Spleen (tissue), 11 donors: ENCODE measurements at regions not wholly inside any gene's neighbourhood (a gene's known extent, or its start where the extent isn't known, plus 50 kb on each side); places are given as distances from the start of the nearest gene placed in this dataset.

Experiments
- DNase-seq: peaks from one replicate; pipeline ENCODE4 v3.0.0-alpha.2; 2020
- H3K27ac ChIP-seq, 8 donors: fragments of 200-600 bp; sonication (generic) in 7 of 8; 1 replicate in 4 of 8; 2 replicates in 4 of 8; pipeline versions ENCODE4 v1.5.0 to v1.8.0; 2016 to 2021; ENCODE audit warnings: inconsistent platforms in 4 of 8, mild to moderate bottlenecking in 4 of 8, moderate library complexity in 1 of 8
- H3K27me3 ChIP-seq, 7 donors: fragments of 200-600 bp; sonication (generic) in 6 of 7; replicated peaks in 1 of 7; 1 replicate in 4 of 7; 2 replicates in 3 of 7; pipeline versions ENCODE4 v1.5.0 to v1.8.0; 2016 to 2021; ENCODE audit warnings: inconsistent platforms in 3 of 7, mild to moderate bottlenecking in 1 of 7
- H3K36me3 ChIP-seq, 6 donors: fragments of 200-600 bp; sonication (generic) in 5 of 6; 1 replicate in 4 of 6; 2 replicates in 2 of 6; pipeline versions ENCODE4 v1.5.0 to v1.8.0; 2016 to 2021; ENCODE audit warnings: inconsistent platforms in 2 of 6
- H3K4me1 ChIP-seq, 6 donors: fragments of 200-600 bp; sonication (generic) in 5 of 6; 1 replicate in 3 of 6; 2 replicates in 3 of 6; pipeline versions ENCODE4 v1.5.0 to v1.8.0; 2016 to 2021; ENCODE audit warnings: inconsistent platforms in 3 of 6
- H3K4me3 ChIP-seq, 8 donors: fragments of 200-600 bp; sonication (generic) in 7 of 8; 1 replicate in 4 of 8; 2 replicates in 4 of 8; pipeline versions ENCODE4 v1.5.0 to v1.8.0; 2016 to 2021; ENCODE audit warnings: inconsistent platforms in 4 of 8, mild to moderate bottlenecking in 4 of 8, moderate library complexity in 2 of 8
- H3K9me3 ChIP-seq, 8 donors: fragments of 200-600 bp; sonication (generic) in 7 of 8; 1 replicate in 4 of 8; 2 replicates in 4 of 8; pipeline versions ENCODE4 v1.5.0 to v1.8.0; 2016 to 2021; ENCODE audit warnings: inconsistent platforms in 4 of 8
- POLR2A ChIP-seq, 3 donors: fragments of 450-650 bp; IDR thresholded peaks; one replicate each; pipeline ENCODE4 v1.5.1; 2017; ENCODE audit warnings: antibody characterized with exemption in 3 of 3, mild to moderate bottlenecking in 1 of 3
- POLR2AphosphoS5 ChIP-seq, 3 donors: sonication (generic); formaldehyde crosslinking; IDR thresholded peaks; one replicate each; pipeline ENCODE4 v1.5.1; 2017; ENCODE audit warnings: antibody characterized with exemption in 3 of 3
- WGBS, 5 donors: extraction: QIAGEN DNeasy Blood & Tissue Kit in 3 of 5; methylation state at CpG; one replicate each; pipeline versions ENCODE4 v1.1.5 to v1.1.7; 2013 to 2018; 5-methylcytosine and 5-hydroxymethylcytosine counted together
- intact Hi-C: fragments of 100-400 bp; cut with DNase I; formaldehyde crosslinking; loops from one replicate; pipeline ENCODE4 v1.15.0; 2023; ENCODE audit warnings: low total_unique reads
- TF ChIP-seq, protein P1 (sequence below), 11 experiments: fragments of 200-600 bp in 7 of 11; fragments of 450-650 bp in 4 of 11; sonication (generic) in 4 of 11; IDR thresholded peaks in 8 of 11; conservative IDR thresholded peaks in 3 of 11; 1 replicate in 7 of 11; 2 replicates in 4 of 11; pipeline versions ENCODE4 v1.4.0 to v1.8.0; 2016 to 2021; ENCODE audit warnings: antibody characterized with exemption in 11 of 11, inconsistent platforms in 4 of 11, mild to moderate bottlenecking in 1 of 11
- donor health status: healthy with polysubstance abuse.
- donor health status: DM: no; HTN: no; CAD: no; lungs with moderate emphysema.
- donor health status: DM: no; HTN: no; CAD: no.
- donor health status: Bipolar disorder and iron deficiency.
- donor health status: healthy.
- donor health status: DM: no; HTN: no; CAD: no.
- donor health status: DM: yes; HTN: yes; CAD: no.

DNA sequence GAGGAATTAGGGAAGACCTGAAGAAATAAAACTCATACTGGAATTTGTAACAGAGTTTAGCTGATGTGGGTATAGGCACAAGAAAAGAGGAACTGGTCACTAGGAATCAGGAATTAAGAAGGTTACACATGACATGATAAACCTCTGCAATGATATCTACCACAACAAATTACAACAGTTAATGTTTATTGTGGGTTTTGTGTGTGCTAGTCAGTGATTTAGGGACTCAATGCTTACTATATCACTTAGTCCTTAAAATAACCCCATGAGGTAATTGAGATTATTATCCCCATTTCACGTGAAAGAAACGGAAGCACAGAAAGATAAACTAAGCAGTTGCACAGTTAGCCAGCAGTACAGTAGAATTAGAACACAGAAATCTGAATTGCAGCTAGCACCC lies 415.8 kb upstream of the ZEB2 start:
- Histone ChIP-seq H3K4me1 (peaks cover 0 to 15% (median 0%) of the 10 kb centered on the region in 6 donors), H3K9me3 (no peaks in the 10 kb centered on the region), H3K27me3 (no peaks in the 10 kb centered on the region), H3K27ac (no peak overlapping the region), H3K4me3 (no peak overlapping the region), H3K36me3 (no peaks in the 10 kb centered on the region)
- 70 to 88% (median 82%) methylated on average over 2 of the region's 2 CpGs for WGBS, 5 donors
- no peak for DNase-seq
- TF ChIP-seq POLR2AphosphoS5 (IDR thresholded peaks at IDR 0.05) (no peak), POLR2A (IDR thresholded peaks at IDR 0.05) (no peak)
- TF ChIP-seq, protein P1, sequence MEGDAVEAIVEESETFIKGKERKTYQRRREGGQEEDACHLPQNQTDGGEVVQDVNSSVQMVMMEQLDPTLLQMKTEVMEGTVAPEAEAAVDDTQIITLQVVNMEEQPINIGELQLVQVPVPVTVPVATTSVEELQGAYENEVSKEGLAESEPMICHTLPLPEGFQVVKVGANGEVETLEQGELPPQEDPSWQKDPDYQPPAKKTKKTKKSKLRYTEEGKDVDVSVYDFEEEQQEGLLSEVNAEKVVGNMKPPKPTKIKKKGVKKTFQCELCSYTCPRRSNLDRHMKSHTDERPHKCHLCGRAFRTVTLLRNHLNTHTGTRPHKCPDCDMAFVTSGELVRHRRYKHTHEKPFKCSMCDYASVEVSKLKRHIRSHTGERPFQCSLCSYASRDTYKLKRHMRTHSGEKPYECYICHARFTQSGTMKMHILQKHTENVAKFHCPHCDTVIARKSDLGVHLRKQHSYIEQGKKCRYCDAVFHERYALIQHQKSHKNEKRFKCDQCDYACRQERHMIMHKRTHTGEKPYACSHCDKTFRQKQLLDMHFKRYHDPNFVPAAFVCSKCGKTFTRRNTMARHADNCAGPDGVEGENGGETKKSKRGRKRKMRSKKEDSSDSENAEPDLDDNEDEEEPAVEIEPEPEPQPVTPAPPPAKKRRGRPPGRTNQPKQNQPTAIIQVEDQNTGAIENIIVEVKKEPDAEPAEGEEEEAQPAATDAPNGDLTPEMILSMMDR (IDR thresholded peaks at IDR 0.05 in 8 of 11, conservative IDR thresholded peaks at IDR 0.05 in 3 of 11) = no peak
- intact Hi-C loops = no loop called here

DNA sequence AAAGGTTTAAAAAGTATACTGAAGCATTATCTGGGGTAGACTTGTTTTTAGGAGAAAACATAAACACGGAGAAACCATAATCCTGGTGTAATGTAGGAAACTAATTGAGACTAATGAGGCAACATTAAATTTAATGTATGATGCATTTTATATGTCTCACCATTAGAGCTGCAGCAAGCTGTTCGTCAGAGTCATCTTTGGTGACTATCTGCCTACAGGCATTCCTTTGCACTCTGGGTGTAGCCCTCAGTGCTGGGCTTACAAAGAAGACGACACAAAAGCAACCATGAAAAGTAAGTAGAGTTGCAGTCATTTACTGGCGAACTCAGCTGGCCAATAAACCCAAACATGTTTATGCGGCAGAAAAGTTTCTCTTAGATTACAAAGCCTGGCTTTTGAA lies 415.3 kb upstream of the ZEB2 start:
- intact Hi-C loops = no loop called here
- DNase-seq = no peak
- H3K36me3 ChIP-seq = no peaks in the 10 kb centered on the region
- no peaks in the 10 kb centered on the region for H3K9me3 ChIP-seq
- H3K4me3 ChIP-seq = no peak overlapping the region
- H3K27me3 ChIP-seq = no peaks in the 10 kb centered on the region
- no peak overlapping the region for H3K27ac ChIP-seq
- TF ChIP-seq POLR2A (IDR thresholded peaks at IDR 0.05) = no peak
- TF ChIP-seq, protein P1 (IDR thresholded peaks at IDR 0.05 in 8 of 11, conservative IDR thresholded peaks at IDR 0.05 in 3 of 11) = no peak
- WGBS, 5 donors = 89 to 96% (median 94%) methylated on average over 5 of the region's 5 CpGs
- peaks cover 0 to 15% (median 0%) of the 10 kb centered on the region in 6 donors for H3K4me1 ChIP-seq

DNA sequence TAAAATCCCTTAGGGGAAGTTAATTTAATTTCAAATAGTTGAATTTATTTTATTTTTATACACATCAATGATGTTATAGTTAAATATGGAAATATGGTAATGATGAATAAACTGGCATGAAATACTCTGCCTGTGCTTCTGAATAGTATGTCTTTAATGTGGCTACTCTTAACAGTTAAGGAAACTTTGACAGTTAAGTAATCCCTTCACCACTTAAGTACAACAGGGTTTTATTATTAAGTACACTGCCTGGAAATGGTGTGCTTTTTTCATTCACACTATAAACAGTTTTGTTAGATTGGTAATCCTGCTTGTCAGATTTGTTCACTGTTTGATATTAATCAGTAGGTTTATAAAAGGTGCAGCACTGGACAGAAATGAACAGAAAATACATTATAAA lies 412.0 kb upstream of the ZEB2 start:
- H3K4me1 ChIP-seq = no peaks in the 10 kb centered on the region
- H3K27ac ChIP-seq = no peak overlapping the region
- TF ChIP-seq POLR2A (IDR thresholded peaks at IDR 0.05) = no peak
- DNase-seq = no peak
- peaks cover 0 to 29% (median 28%) of the 10 kb centered on the region in 8 donors for H3K9me3 ChIP-seq
- intact Hi-C loops = no loop called here
- no peaks in the 10 kb centered on the region for H3K36me3 ChIP-seq
- no peaks in the 10 kb centered on the region for H3K27me3 ChIP-seq
- no peak overlapping the region for H3K4me3 ChIP-seq

DNA sequence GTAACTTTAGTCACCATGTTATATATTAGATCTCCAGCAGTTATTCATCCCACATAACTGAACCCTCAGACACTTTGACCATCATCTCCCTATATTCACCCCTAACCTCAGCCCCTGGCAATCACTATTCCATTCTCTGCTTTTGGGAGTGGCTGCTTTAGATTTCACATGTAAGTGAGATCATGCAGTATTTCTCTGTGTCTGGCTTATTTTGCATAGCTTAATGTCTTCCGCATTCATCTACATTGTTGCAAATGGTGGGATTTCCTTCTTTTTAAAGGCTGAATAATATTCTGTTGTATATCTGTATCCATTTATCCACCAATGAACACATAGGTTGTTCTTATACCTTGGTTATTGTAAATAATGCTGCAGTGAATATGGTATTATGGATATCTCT lies 411.6 kb upstream of the ZEB2 start:
- Histone ChIP-seq H3K27ac (no peak overlapping the region), H3K27me3 (no peaks in the 10 kb centered on the region), H3K9me3 (peaks cover 0 to 29% (median 28%) of the 10 kb centered on the region in 8 donors), H3K4me3 (no peak overlapping the region), H3K36me3 (no peaks in the 10 kb centered on the region), H3K4me1 (no peaks in the 10 kb centered on the region)
- intact Hi-C loops = no loop called here
- TF ChIP-seq, protein P1 (IDR thresholded peaks at IDR 0.05 in 8 of 11, conservative IDR thresholded peaks at IDR 0.05 in 3 of 11) = no peak
- no peak for TF ChIP-seq POLR2A (IDR thresholded peaks at IDR 0.05)
- no peak for TF ChIP-seq POLR2AphosphoS5 (IDR thresholded peaks at IDR 0.05)
- WGBS, 5 donors = 94 to 100% (median 98%) methylated on average over 1 of the region's 1 CpG
- DNase-seq = no peak

DNA sequence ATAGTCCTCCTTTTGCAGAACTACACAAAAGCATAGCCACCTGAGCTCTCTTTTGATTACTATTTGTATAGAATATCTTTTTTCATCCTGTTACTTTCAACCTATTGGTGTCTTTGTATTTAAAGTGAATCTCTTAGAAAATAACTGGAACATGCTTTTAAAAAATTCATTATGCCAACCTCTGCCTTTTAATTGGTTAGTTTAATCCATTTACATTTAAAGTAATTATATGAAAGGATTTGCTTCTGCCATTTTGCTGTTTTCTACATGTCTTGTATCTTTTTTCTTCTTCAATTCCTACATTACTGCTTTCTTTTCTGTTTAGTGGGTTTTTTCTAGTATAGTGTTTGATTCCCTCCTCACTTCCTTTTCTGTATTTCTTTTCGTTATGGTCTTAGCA lies 407.5 kb upstream of the ZEB2 start:
- no peak for DNase-seq
- intact Hi-C loops = no loop called here
- TF ChIP-seq POLR2A (IDR thresholded peaks at IDR 0.05) = no peak
- no peak for TF ChIP-seq POLR2AphosphoS5 (IDR thresholded peaks at IDR 0.05)
- TF ChIP-seq, protein P1 (IDR thresholded peaks at IDR 0.05 in 8 of 11, conservative IDR thresholded peaks at IDR 0.05 in 3 of 11) = no peak
- Histone ChIP-seq H3K4me1 (no peaks in the 10 kb centered on the region), H3K27me3 (no peaks in the 10 kb centered on the region), H3K4me3 (no peak overlapping the region), H3K9me3 (peaks cover 0 to 33% (median 28%) of the 10 kb centered on the region in 8 donors), H3K36me3 (no peaks in the 10 kb centered on the region), H3K27ac (no peak overlapping the region)
- 73 to 87% (median 83%) methylated on average over 1 of the region's 1 CpG for WGBS, 5 donors
